Activated T-cell treated with anti-CD3 and anti-CD28 coated beads, Interleukin-2, amount 50 U/mL, for 4 hours (primary cell): ENCODE measurements at regions not wholly inside any gene's neighbourhood (a gene's known extent, or its start where the extent isn't known, plus 50 kb on each side); places are given as distances from the start of the nearest gene placed in this dataset.

ENCODE experiments used
- ATAC-seq, 2 donors: fragments of 200-7000 bp; cut with Tn5 transposase; one replicate each; pipeline ENCODE4 v1.10.0; 2021
- DNase-seq: peaks from one replicate; pipeline ENCODE4 v3.0.0-alpha.2; 2020
- H3K27me3 Mint-ChIP-seq: one replicate; pipeline ENCODE4 v1.8.0; 2021; ENCODE audit warnings: low read depth, mixed read lengths
- H3K36me3 Mint-ChIP-seq: one replicate; pipeline ENCODE4 v1.8.0; 2022; ENCODE audit warnings: mixed read lengths; ENCODE audit not compliant: insufficient read depth
- H3K4me1 Mint-ChIP-seq: one replicate; pipeline ENCODE4 v1.8.0; 2021; ENCODE audit warnings: low read depth, mixed read lengths
- H3K4me3 Mint-ChIP-seq: one replicate; pipeline ENCODE4 v1.8.0; 2021; ENCODE audit warnings: mild to moderate bottlenecking, moderate library complexity, mixed read lengths
- H3K9me3 Mint-ChIP-seq: one replicate; pipeline ENCODE4 v1.8.0; 2021; ENCODE audit warnings: mixed read lengths

GRCh38 chr1:168932539-168932938 is 174.0 kb upstream of the ATP1B1 start:
- DNase-seq (no peak), ATAC-seq (no peak)
- no peak overlapping the region for H3K4me3 Mint-ChIP-seq
- peaks cover 14% of the 10 kb centered on the region for H3K27me3 Mint-ChIP-seq
- H3K4me1 Mint-ChIP-seq = no peaks in the 10 kb centered on the region
- peaks cover 4% of the 10 kb centered on the region for H3K9me3 Mint-ChIP-seq
- H3K36me3 Mint-ChIP-seq = no peaks in the 10 kb centered on the region

- Mint-ChIP-seq H3K36me3 (no peaks in the 10 kb centered on the region), H3K9me3 (peaks cover 4% of the 10 kb centered on the region), H3K4me3 (no peak overlapping the region), H3K27me3 (peaks cover 8% of the 10 kb centered on the region), H3K4me1 (no peaks in the 10 kb centered on the region)
- DNase-seq (no peak), ATAC-seq (no peak)
Measured at GRCh38 chr1:168933141-168933805, 173.2 kb upstream of the ATP1B1 start.

- ATAC-seq (no peak), DNase-seq (no peak)
- Mint-ChIP-seq H3K27me3 (peaks cover 17% of the 10 kb centered on the region), H3K4me1 (no peaks in the 10 kb centered on the region), H3K4me3 (no peak overlapping the region), H3K36me3 (no peaks in the 10 kb centered on the region), H3K9me3 (peaks cover 4% of the 10 kb centered on the region)
Measured at GRCh38 chr1:168939110-168939946, 167.2 kb upstream of the ATP1B1 start.

- Mint-ChIP-seq H3K36me3 (no peaks in the 10 kb centered on the region), H3K4me3 (no peak overlapping the region), H3K9me3 (peaks cover 4% of the 10 kb centered on the region), H3K27me3 (peaks cover 20% of the 10 kb centered on the region), H3K4me1 (no peaks in the 10 kb centered on the region)
- no peak for DNase-seq
- ATAC-seq = no peak
Measured at GRCh38 chr1:168939947-168940223, 166.6 kb upstream of the ATP1B1 start.

- peaks cover 2% of the 10 kb centered on the region for H3K9me3 Mint-ChIP-seq
- no peaks in the 10 kb centered on the region for H3K36me3 Mint-ChIP-seq
- no peaks in the 10 kb centered on the region for H3K4me1 Mint-ChIP-seq
- no peak for DNase-seq
- no peak overlapping the region for H3K4me3 Mint-ChIP-seq
- peaks cover 20% of the 10 kb centered on the region for H3K27me3 Mint-ChIP-seq
- ATAC-seq = no peak
Measured at GRCh38 chr1:168941640-168942039, 164.8 kb upstream of the ATP1B1 start.

- no peaks in the 10 kb centered on the region for H3K36me3 Mint-ChIP-seq
- no peak for ATAC-seq
- H3K27me3 Mint-ChIP-seq = peaks cover 20% of the 10 kb centered on the region
- no peak overlapping the region for H3K4me3 Mint-ChIP-seq
- no peak for DNase-seq
- no peaks in the 10 kb centered on the region for H3K4me1 Mint-ChIP-seq
- no peaks in the 10 kb centered on the region for H3K9me3 Mint-ChIP-seq
Measured at GRCh38 chr1:168942165-168942564, 164.3 kb upstream of the ATP1B1 start.

GRCh38 chr1:168945870-168946269 is 160.6 kb upstream of the ATP1B1 start:
- DNase-seq (no peak), ATAC-seq (no peak)
- Mint-ChIP-seq H3K36me3 (no peaks in the 10 kb centered on the region), H3K4me1 (no peaks in the 10 kb centered on the region), H3K4me3 (no peak overlapping the region), H3K9me3 (no peaks in the 10 kb centered on the region), H3K27me3 (peaks cover 17% of the 10 kb centered on the region)

- no peak for ATAC-seq
- H3K4me3 Mint-ChIP-seq = no peak overlapping the region
- H3K27me3 Mint-ChIP-seq = peaks cover 10% of the 10 kb centered on the region
- DNase-seq = no peak
- H3K4me1 Mint-ChIP-seq = no peaks in the 10 kb centered on the region
- no peaks in the 10 kb centered on the region for H3K9me3 Mint-ChIP-seq
- no peaks in the 10 kb centered on the region for H3K36me3 Mint-ChIP-seq
Measured at GRCh38 chr1:168947041-168947440, 159.4 kb upstream of the ATP1B1 start.

- Mint-ChIP-seq H3K4me3 (no peak overlapping the region), H3K36me3 (no peaks in the 10 kb centered on the region), H3K9me3 (no peaks in the 10 kb centered on the region), H3K27me3 (peaks cover under 1% of the 10 kb centered on the region), H3K4me1 (no peaks in the 10 kb centered on the region)
- DNase-seq (no peak), ATAC-seq (no peak)
Measured at GRCh38 chr1:168949672-168950071, 156.8 kb upstream of the ATP1B1 start.

GRCh38 chr1:168957818-168958217 is 148.7 kb upstream of the ATP1B1 start:
- Mint-ChIP-seq H3K4me1 (no peaks in the 10 kb centered on the region), H3K36me3 (no peaks in the 10 kb centered on the region), H3K27me3 (peaks cover 6% of the 10 kb centered on the region), H3K4me3 (no peak overlapping the region), H3K9me3 (no peaks in the 10 kb centered on the region)
- DNase-seq (no peak), ATAC-seq (no peak)

GRCh38 chr1:168958562-168959289 is 147.8 kb upstream of the ATP1B1 start:
- DNase-seq (no peak), ATAC-seq (no peak)
- Mint-ChIP-seq H3K9me3 (no peaks in the 10 kb centered on the region), H3K4me1 (no peaks in the 10 kb centered on the region), H3K4me3 (no peak overlapping the region), H3K36me3 (no peaks in the 10 kb centered on the region), H3K27me3 (peaks cover 6% of the 10 kb centered on the region)

- no peak for DNase-seq
- ATAC-seq = no peak
- Mint-ChIP-seq H3K9me3 (no peaks in the 10 kb centered on the region), H3K4me3 (no peak overlapping the region), H3K36me3 (no peaks in the 10 kb centered on the region), H3K4me1 (no peaks in the 10 kb centered on the region), H3K27me3 (peaks cover 6% of the 10 kb centered on the region)
Measured at GRCh38 chr1:168959382-168959781, 147.1 kb upstream of the ATP1B1 start.

GRCh38 chr1:168960114-168960513 is 146.4 kb upstream of the ATP1B1 start:
- H3K4me3 Mint-ChIP-seq = no peak overlapping the region
- no peak for ATAC-seq
- no peak for DNase-seq
- H3K36me3 Mint-ChIP-seq = no peaks in the 10 kb centered on the region
- H3K4me1 Mint-ChIP-seq = no peaks in the 10 kb centered on the region
- H3K27me3 Mint-ChIP-seq = peaks cover 6% of the 10 kb centered on the region
- no peaks in the 10 kb centered on the region for H3K9me3 Mint-ChIP-seq

- DNase-seq (no peak), ATAC-seq (no peak)
- Mint-ChIP-seq H3K4me1 (no peaks in the 10 kb centered on the region), H3K27me3 (peaks cover 6% of the 10 kb centered on the region), H3K4me3 (no peak overlapping the region), H3K9me3 (no peaks in the 10 kb centered on the region), H3K36me3 (no peaks in the 10 kb centered on the region)
Measured at GRCh38 chr1:168960595-168960994, 145.9 kb upstream of the ATP1B1 start.

GRCh38 chr1:168963601-168964000 is 142.9 kb upstream of the ATP1B1 start:
- ATAC-seq (no peak), DNase-seq (no peak)
- Mint-ChIP-seq H3K27me3 (no peaks in the 10 kb centered on the region), H3K36me3 (no peaks in the 10 kb centered on the region), H3K4me3 (no peak overlapping the region), H3K9me3 (no peaks in the 10 kb centered on the region), H3K4me1 (no peaks in the 10 kb centered on the region)
